GM12891 (cell line): ENCODE measurements at regions not wholly inside any gene's neighbourhood (a gene's known extent, or its start where the extent isn't known, plus 50 kb on each side); places are given as distances from the start of the nearest gene placed in this dataset.

Source experiments
- PAX5 ChIP-seq: IDR thresholded peaks from 2 replicates; pipeline ENCODE4 v1.6.1; 2011; ENCODE audit warnings: low read length, moderate library complexity, mild to moderate bottlenecking; ENCODE audit not compliant: insufficient read depth, severe bottlenecking
- POLR2A ChIP-seq: IDR thresholded peaks from 2 replicates; pipeline ENCODE4 v1.6.1; 2011; ENCODE audit warnings: low read depth, low read length, control low read depth
- POLR2AphosphoS5 ChIP-seq: IDR thresholded peaks from 2 replicates; pipeline ENCODE4 v1.6.1; 2011; ENCODE audit warnings: low read depth, low read length, control low read depth
- POU2F2 ChIP-seq: IDR thresholded peaks from 2 replicates; pipeline ENCODE4 v1.6.1; 2011; ENCODE audit warnings: low read depth, mild to moderate bottlenecking, control low read depth, low read length, moderate library complexity
- SPI1 ChIP-seq: IDR thresholded peaks from 2 replicates; pipeline ENCODE4 v1.6.1; 2011; ENCODE audit warnings: low read depth, low read length, control low read depth
- TAF1 ChIP-seq: IDR thresholded peaks from 2 replicates; pipeline ENCODE4 v1.6.1; 2011; ENCODE audit warnings: low read depth, low read length, control low read depth

DNA sequence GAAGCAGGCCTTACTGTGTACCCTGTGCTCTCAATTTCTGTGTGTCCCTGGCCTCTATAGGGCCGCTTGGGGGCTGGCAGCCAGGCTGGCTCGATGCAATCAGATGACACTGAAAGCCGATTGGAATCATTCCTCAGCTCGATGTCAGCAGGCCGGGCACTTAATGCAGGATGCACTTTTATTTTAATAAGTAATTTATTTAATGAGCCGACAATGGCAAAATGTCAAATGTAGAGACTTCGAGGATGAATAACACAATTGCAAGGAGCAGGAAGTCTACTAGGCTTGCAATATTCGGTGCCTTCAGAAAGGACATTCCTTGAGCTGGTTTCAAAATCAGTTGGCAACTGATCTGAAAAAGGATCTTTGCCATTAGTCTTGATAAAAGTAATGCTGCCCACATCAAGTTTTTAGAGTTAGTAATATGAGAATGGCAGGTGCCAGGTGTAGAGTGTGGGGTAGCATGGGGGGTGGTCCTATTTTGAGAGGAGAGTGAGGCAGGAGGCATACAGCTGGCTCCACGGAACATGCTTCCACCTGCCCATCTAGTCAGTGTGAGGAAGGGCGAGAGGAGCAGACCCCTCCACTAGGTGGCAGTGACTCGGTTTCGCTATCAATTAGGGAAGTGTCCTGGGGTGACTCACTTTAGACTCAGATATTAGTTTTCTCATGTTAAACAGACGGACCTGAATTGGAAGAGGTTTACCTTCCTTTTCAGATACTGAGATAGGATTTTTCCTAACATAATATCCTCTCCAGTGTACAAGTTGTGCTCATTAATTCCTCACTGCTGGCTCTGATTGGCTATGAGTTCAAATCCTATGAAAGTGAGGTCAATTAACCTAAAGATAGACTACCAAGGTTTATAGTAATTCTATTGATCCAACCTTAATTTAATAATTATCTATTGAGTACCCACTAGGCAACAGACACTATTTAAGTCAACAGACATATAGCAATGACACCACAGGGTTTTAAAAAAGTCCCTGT lies 80.9 kb downstream of the NABP1 start:
- no peak for TF ChIP-seq POLR2AphosphoS5
- no peak for TF ChIP-seq POLR2A
- no peak for TF ChIP-seq TAF1
- TF ChIP-seq SPI1: peak; percentile 93
- TF ChIP-seq POU2F2: no peak
- no peak for TF ChIP-seq PAX5
